Ishikawa (cell line): ENCODE measurements at regions not wholly inside any gene's neighbourhood (a gene's known extent, or its start where the extent isn't known, plus 50 kb on each side); places are given as distances from the start of the nearest gene placed in this dataset.

Source experiments
- CEBPB ChIP-seq: IDR thresholded peaks from 2 replicates; pipeline ENCODE4 v1.6.1; 2012
- CREB1 ChIP-seq: IDR thresholded peaks from 2 replicates; pipeline ENCODE4 v1.6.1; 2012; ENCODE audit warnings: low read depth
- EGR1 ChIP-seq: IDR thresholded peaks from 2 replicates; pipeline ENCODE4 v1.6.1; 2012
- EP300 ChIP-seq: IDR thresholded peaks from 2 replicates; pipeline ENCODE4 v1.6.1; 2012; ENCODE audit warnings: borderline replicate concordance
- FOXM1 ChIP-seq: IDR thresholded peaks from 2 replicates; pipeline ENCODE4 v1.6.1; 2012; ENCODE audit warnings: low read depth, borderline replicate concordance
- MAX ChIP-seq: IDR thresholded peaks from 2 replicates; pipeline ENCODE4 v1.6.1; 2012
- NFIC ChIP-seq: IDR thresholded peaks from 2 replicates; pipeline ENCODE4 v1.6.1; 2012
- RAD21 ChIP-seq: IDR thresholded peaks from 2 replicates; pipeline ENCODE4 v1.6.1; 2012; ENCODE audit warnings: low read depth
- REST ChIP-seq: IDR thresholded peaks from 2 replicates; pipeline ENCODE4 v1.6.1; 2012; ENCODE audit warnings: low read depth, mild to moderate bottlenecking
- TAF1 ChIP-seq: IDR thresholded peaks from 2 replicates; pipeline ENCODE4 v1.6.1; 2012; ENCODE audit warnings: low read depth, mild to moderate bottlenecking
- TCF12 ChIP-seq: IDR thresholded peaks from 2 replicates; pipeline ENCODE4 v1.6.1; 2012; ENCODE audit warnings: low read depth
- TEAD4 ChIP-seq: IDR thresholded peaks from 2 replicates; pipeline ENCODE4 v1.6.1; 2012
- USF1 ChIP-seq: IDR thresholded peaks from 2 replicates; pipeline ENCODE4 v1.6.1; 2012
- YY1 ChIP-seq: IDR thresholded peaks from 2 replicates; pipeline ENCODE4 v1.6.1; 2012; ENCODE audit warnings: low read depth
- ZBTB7A ChIP-seq: IDR thresholded peaks from 2 replicates; pipeline ENCODE4 v1.6.1; 2012; ENCODE audit warnings: low read depth

GRCh38 chr16:10332241-10332640 is 53.6 kb upstream of the ATF7IP2 start:
- TF ChIP-seq EGR1 (no peak), TEAD4 (peak; percentile 85), CEBPB (no peak), RAD21 (no peak), REST (no peak), YY1 (no peak)

- no peak for TF ChIP-seq FOXM1
- TF ChIP-seq MAX: no peak
- TF ChIP-seq TAF1: no peak
- TF ChIP-seq RAD21: no peak
- no peak for TF ChIP-seq CREB1
- no peak for TF ChIP-seq NFIC
- no peak for TF ChIP-seq TEAD4
- no peak for TF ChIP-seq YY1
- TF ChIP-seq EGR1: no peak
- no peak for TF ChIP-seq ZBTB7A
- TF ChIP-seq REST: no peak
- no peak for TF ChIP-seq TCF12
Measured at GRCh38 chr16:10332775-10333174, 53.1 kb upstream of the ATF7IP2 start.

GRCh38 chr16:10333321-10334032 is 52.4 kb upstream of the ATF7IP2 start:
- no peak for TF ChIP-seq EP300
- no peak for TF ChIP-seq RAD21
- TF ChIP-seq REST: no peak
- no peak for TF ChIP-seq TEAD4
- TF ChIP-seq TCF12: no peak
- no peak for TF ChIP-seq TAF1
- TF ChIP-seq USF1: no peak
- TF ChIP-seq FOXM1: no peak
- no peak for TF ChIP-seq YY1
- TF ChIP-seq CREB1: no peak
- TF ChIP-seq ZBTB7A: no peak

GRCh38 chr16:10335681-10336080 is 50.2 kb upstream of the ATF7IP2 start:
- TF ChIP-seq YY1 (no peak), TEAD4 (no peak)
